Pancreas (tissue), 10 donors: ENCODE measurements at regions not wholly inside any gene's neighbourhood (a gene's known extent, or its start where the extent isn't known, plus 50 kb on each side); places are given as distances from the start of the nearest gene placed in this dataset.

ENCODE experiments used
- ATAC-seq, 4 donors: fragments of 200-7000 bp; cut with Tn5 transposase; one replicate each; pipeline versions ENCODE4 v1.8.0 to v1.9.1; 2020; ENCODE audit warnings: mild to moderate bottlenecking in 4 of 4, moderate library complexity in 4 of 4
- DNase-seq, 6 donors: peaks; one replicate each; pipeline ENCODE4 v3.0.0-alpha.2; 2020
- FAIRE-seq: peaks from 2 replicates; lab custom pipeline; 2012; peaks lifted over from hg19 to GRCh38; lab: Jason Lieb, UNC
- H3K27ac ChIP-seq, 4 donors: fragments of 200-600 bp; sonication (generic); 1 replicate in 3 of 4; 2 replicates in 1 of 4; pipeline versions ENCODE4 v1.5.0 to v1.8.0; 2020
- H3K27me3 ChIP-seq, 4 donors: fragments of 200-600 bp; one replicate each; pipeline ENCODE4 v1.8.0; 2021
- H3K36me3 ChIP-seq, 3 donors: fragments of 200-600 bp; sonication (generic) in 1 of 3; one replicate each; pipeline versions ENCODE4 v1.5.0 to v1.8.0; 2020 to 2021
- H3K4me1 ChIP-seq, 3 donors: fragments of 200-600 bp; one replicate each; pipeline ENCODE4 v1.8.0; 2021
- H3K4me3 ChIP-seq, 4 donors: fragments of 200-600 bp; sonication (generic) in 2 of 4; one replicate each; pipeline versions ENCODE4 v1.5.0 to v1.8.0; 2020 to 2021
- H3K9me3 ChIP-seq, 4 donors: fragments of 200-600 bp; one replicate each; pipeline ENCODE4 v1.8.0; 2021
- CTCF ChIP-seq, 4 donors: fragments of 200-600 bp; sonication (generic) in 3 of 4; IDR thresholded peaks; one replicate each; pipeline versions ENCODE4 v1.5.0 to v1.8.0; 2021; ENCODE audit warnings: antibody characterized with exemption in 4 of 4
- WGBS, 2 donors: extraction: QIAGEN DNeasy Blood & Tissue Kit; methylation state at CpG; one replicate each; pipeline ENCODE4 v1.1.7; 2013; 5-methylcytosine and 5-hydroxymethylcytosine counted together
- intact Hi-C, 3 donors: fragments of 100-400 bp; cut with DNase I; formaldehyde crosslinking; loops; one replicate each; pipeline versions ENCODE4 v1.11.1 to v1.14.2; 2022
- donor health status: healthy with polysubstance abuse.
- donor health status: DM: no; HTN: no; CAD: no; lungs with moderate emphysema.
- donor health status: DM: no; HTN: no; CAD: no.
- donor health status: control.
- donor health status: control.
- donor health status: Bipolar disorder and iron deficiency.
- donor health status: DM: yes; HTN: yes; CAD: no.
- donor health status: DM: no; HTN: no; CAD: no.
- donor health status: DM: no; HTN: no; CAD: no.
- donor health status: DM: yes; HTN: yes; CAD: no.

GRCh38 chr17:73872816-73873215, 228.6 kb upstream of the SDK2 start:
- Histone ChIP-seq H3K27ac (no peak overlapping the region), H3K36me3 (no peaks in the 10 kb centered on the region), H3K27me3 (no peaks in the 10 kb centered on the region), H3K4me1 (no peaks in the 10 kb centered on the region), H3K4me3 (no peak overlapping the region), H3K9me3 (no peaks in the 10 kb centered on the region)
- no peak for ATAC-seq
- FAIRE-seq: no peak
- DNase-seq: no peak
- 78 to 91% methylated on average over 3 of the region's 3 CpGs for WGBS, 2 donors
- no peak for TF ChIP-seq CTCF (IDR thresholded peaks at IDR 0.05)
- intact Hi-C loops: no loop called here

- FAIRE-seq (no peak), ATAC-seq (no peak), DNase-seq (no peak)
- H3K4me1 ChIP-seq: no peaks in the 10 kb centered on the region
- 77 to 87% methylated on average over 6 of the region's 6 CpGs for WGBS, 2 donors
- intact Hi-C loops: no loop called here
- no peaks in the 10 kb centered on the region for H3K27me3 ChIP-seq
- no peaks in the 10 kb centered on the region for H3K9me3 ChIP-seq
- TF ChIP-seq CTCF (IDR thresholded peaks at IDR 0.05): no peak
- no peak overlapping the region for H3K27ac ChIP-seq
- no peaks in the 10 kb centered on the region for H3K36me3 ChIP-seq
- no peak overlapping the region for H3K4me3 ChIP-seq
Measured at GRCh38 chr17:73874008-73874720, 229.9 kb upstream of the SDK2 start.

- DNase-seq (no peak), FAIRE-seq (no peak), ATAC-seq (no peak)
- 37 to 44% methylated on average over 3 of the region's 3 CpGs for WGBS, 2 donors
- Histone ChIP-seq H3K4me3 (no peak overlapping the region), H3K4me1 (no peaks in the 10 kb centered on the region), H3K27me3 (no peaks in the 10 kb centered on the region), H3K9me3 (no peaks in the 10 kb centered on the region), H3K36me3 (no peaks in the 10 kb centered on the region), H3K27ac (no peak overlapping the region)
- TF ChIP-seq CTCF (IDR thresholded peaks at IDR 0.05): no peak
- intact Hi-C loops: no loop called here
Measured at GRCh38 chr17:73875346-73875745, 231.1 kb upstream of the SDK2 start.

GRCh38 chr17:73877962-73878361, 233.7 kb upstream of the SDK2 start:
- Histone ChIP-seq H3K27me3 (no peaks in the 10 kb centered on the region), H3K36me3 (no peaks in the 10 kb centered on the region), H3K9me3 (no peaks in the 10 kb centered on the region), H3K27ac (no peak overlapping the region), H3K4me1 (no peaks in the 10 kb centered on the region), H3K4me3 (no peak overlapping the region)
- 62 to 84% methylated on average over 9 of the region's 9 CpGs for WGBS, 2 donors
- FAIRE-seq: no peak
- intact Hi-C loops: no loop called here
- no peak for TF ChIP-seq CTCF (IDR thresholded peaks at IDR 0.05)
- no peak for ATAC-seq
- no peak for DNase-seq

- no peak for DNase-seq
- no peak for FAIRE-seq
- WGBS, 2 donors: 74 to 88% methylated on average over 14 of the region's 14 CpGs
- Histone ChIP-seq H3K4me3 (no peak overlapping the region), H3K9me3 (no peaks in the 10 kb centered on the region), H3K27me3 (no peaks in the 10 kb centered on the region), H3K4me1 (no peaks in the 10 kb centered on the region), H3K36me3 (no peaks in the 10 kb centered on the region), H3K27ac (no peak overlapping the region)
- intact Hi-C loops: no loop called here
- no peak for ATAC-seq
- TF ChIP-seq CTCF (IDR thresholded peaks at IDR 0.05): no peak
Measured at GRCh38 chr17:73878923-73879322, 234.7 kb upstream of the SDK2 start.
